GM10248 (cell line): ENCODE measurements at regions not wholly inside any gene's neighbourhood (a gene's known extent, or its start where the extent isn't known, plus 50 kb on each side); places are given as distances from the start of the nearest gene placed in this dataset.

Experiments used
- CTCF ChIA-PET: fragments of 300-600 bp; sonication (Branson Sonifier 250); formaldehyde crosslinking; extraction: SDS; loops from one replicate; lab custom pipeline; 2021; ENCODE audit warnings: antibody characterized with exemption; lab: Yijun Ruan, JAX
- POLR2A ChIA-PET: fragments of 350-650 bp; sonication (Branson Sonifier 250); formaldehyde crosslinking; extraction: SDS; loops from one replicate; lab custom pipeline; 2020; ENCODE audit warnings: antibody characterized with exemption; lab: Yijun Ruan, JAX
- DNase-seq: peaks from one replicate; pipeline ENCODE4 v3.0.0; 2012; ENCODE audit errors: extremely low spot score
- CTCF ChIP-seq: IDR thresholded peaks from 2 replicates; pipeline ENCODE4 v1.5.1; 2012; ENCODE audit warnings: mild to moderate bottlenecking, low read depth; ENCODE audit errors: extremely low read depth, missing control alignments, control extremely low read depth

GRCh38 chr6:126824226-126824625 lies 294.2 kb upstream of the RSPO3 start:
- CTCF ChIA-PET = interaction anchor here (1.3 kb wide), 1 partner anchor 20 kb away, joined by 5 read pairs; no protein-coding TSS in a partner anchor
- DNase-seq = no peak
- no peak for TF ChIP-seq CTCF
- POLR2A ChIA-PET = no interaction called here

GRCh38 chr6:126824815-126825214 lies 293.7 kb upstream of the RSPO3 start:
- DNase-seq = no peak
- TF ChIP-seq CTCF = no peak
- CTCF ChIA-PET = interaction anchor here (1.3 kb wide), 1 partner anchor 20 kb away, joined by 5 read pairs; no protein-coding TSS in a partner anchor

GRCh38 chr6:126826166-126826714 lies 292.2 kb upstream of the RSPO3 start:
- no peak for TF ChIP-seq CTCF
- ChIA-PET POLR2A (no interaction called here), CTCF (no interaction called here)
- no peak for DNase-seq

More at GRCh38 chr6:126824815-126825214, 293.7 kb upstream of the RSPO3 start:
- POLR2A ChIA-PET = no interaction called here

GRCh38 chr6:126831461-126831860 lies 287.0 kb upstream of the RSPO3 start:
- TF ChIP-seq CTCF = no peak
- ChIA-PET POLR2A (no interaction called here), CTCF (no interaction called here)
- no peak for DNase-seq

GRCh38 chr6:126842769-126843168 lies 275.7 kb upstream of the RSPO3 start:
- DNase-seq = no peak
- no peak for TF ChIP-seq CTCF
- ChIA-PET POLR2A (no interaction called here), CTCF (interaction anchor here (1.2 kb wide), 1 partner anchor 150 kb away, joined by 3 read pairs; no protein-coding TSS in a partner anchor)

- no peak for DNase-seq
- TF ChIP-seq CTCF = no peak
- ChIA-PET POLR2A (no interaction called here), CTCF (no interaction called here)
Observed at GRCh38 chr6:126848119-126848518, 270.4 kb upstream of the RSPO3 start.
